ENCODE measurements at regions not wholly inside any gene's neighbourhood (a gene's known extent, or its start where the extent isn't known, plus 50 kb on each side); places are given as distances from the start of the nearest gene placed in this dataset.

- TF ChIP-seq CTCF (IDR thresholded peaks at IDR 0.05; ENCODE audit: low read depth, low read length) = no peak
- TF ChIP-seq EZH2phosphoT487 (IDR thresholded peaks at IDR 0.05; ENCODE audit: low read depth) = no peak
- Histone ChIP-seq H3K4me3 (ENCODE audit: low read length) (no peak overlapping the region), H3K27me3 (ENCODE audit: low read depth, low read length) (no peaks in the 10 kb centered on the region), H3K9ac (ENCODE audit: low read length) (no peak overlapping the region), H3K4me2 (ENCODE audit: low read length) (no peak overlapping the region), H4K20me1 (ENCODE audit: insufficient read depth, low read length) (no peaks in the 10 kb centered on the region), H3K4me1 (ENCODE audit: low read length) (no peaks in the 10 kb centered on the region), H2AFZ (ENCODE audit: low read depth, low read length) (no peak overlapping the region), H3K36me3 (replicated peaks; ENCODE audit: low read depth, low read length) (no peaks in the 10 kb centered on the region), H3K27ac (ENCODE audit: low read length) (no peak overlapping the region), H3K79me2 (ENCODE audit: low read length) (no peaks in the 10 kb centered on the region), H3K9me3 (ENCODE audit: insufficient read depth, low read length) (no peaks in the 10 kb centered on the region)
Measured at GRCh38 chr2:128940378-128940777, 621.7 kb upstream of the HS6ST1 start.

- Histone ChIP-seq H3K9me3 (ENCODE audit: insufficient read depth, low read length) (no peaks in the 10 kb centered on the region), H3K4me2 (ENCODE audit: low read length) (no peak overlapping the region), H2AFZ (ENCODE audit: low read depth, low read length) (no peak overlapping the region), H3K4me3 (ENCODE audit: low read length) (no peak overlapping the region), H3K27ac (ENCODE audit: low read length) (no peak overlapping the region), H3K4me1 (ENCODE audit: low read length) (no peaks in the 10 kb centered on the region), H3K36me3 (replicated peaks; ENCODE audit: low read depth, low read length) (no peaks in the 10 kb centered on the region), H3K27me3 (ENCODE audit: low read depth, low read length) (no peaks in the 10 kb centered on the region), H3K9ac (ENCODE audit: low read length) (no peak overlapping the region), H3K79me2 (ENCODE audit: low read length) (no peaks in the 10 kb centered on the region), H4K20me1 (ENCODE audit: insufficient read depth, low read length) (no peaks in the 10 kb centered on the region)
- no peak for TF ChIP-seq CTCF (IDR thresholded peaks at IDR 0.05; ENCODE audit: low read depth, low read length)
- no peak for TF ChIP-seq EZH2phosphoT487 (IDR thresholded peaks at IDR 0.05; ENCODE audit: low read depth)
Measured at GRCh38 chr2:128941751-128942150, 623.1 kb upstream of the HS6ST1 start.

GRCh38 chr2:128949360-128949759, 630.7 kb upstream of the HS6ST1 start:
- H3K36me3 ChIP-seq (replicated peaks; ENCODE audit: low read depth, low read length) = no peaks in the 10 kb centered on the region

GRCh38 chr2:128950758-128951157, 632.1 kb upstream of the HS6ST1 start:
- H4K20me1 ChIP-seq (ENCODE audit: insufficient read depth, low read length) = no peaks in the 10 kb centered on the region
- H3K27me3 ChIP-seq (ENCODE audit: low read depth, low read length) = no peaks in the 10 kb centered on the region
- no peak overlapping the region for H2AFZ ChIP-seq (ENCODE audit: low read depth, low read length)
- no peak overlapping the region for H3K4me3 ChIP-seq (ENCODE audit: low read length)
- H3K4me1 ChIP-seq (ENCODE audit: low read length) = no peaks in the 10 kb centered on the region
- TF ChIP-seq EZH2phosphoT487 (IDR thresholded peaks at IDR 0.05; ENCODE audit: low read depth) (no peak), CTCF (IDR thresholded peaks at IDR 0.05; ENCODE audit: low read depth, low read length) (no peak)
- no peaks in the 10 kb centered on the region for H3K79me2 ChIP-seq (ENCODE audit: low read length)
- no peaks in the 10 kb centered on the region for H3K9me3 ChIP-seq (ENCODE audit: insufficient read depth, low read length)
- H3K4me2 ChIP-seq (ENCODE audit: low read length) = no peak overlapping the region
- no peaks in the 10 kb centered on the region for H3K36me3 ChIP-seq (replicated peaks; ENCODE audit: low read depth, low read length)
- H3K27ac ChIP-seq (ENCODE audit: low read length) = no peak overlapping the region
- H3K9ac ChIP-seq (ENCODE audit: low read length) = no peak overlapping the region

More at GRCh38 chr2:128949360-128949759, 630.7 kb upstream of the HS6ST1 start:
- TF ChIP-seq EZH2phosphoT487 (IDR thresholded peaks at IDR 0.05; ENCODE audit: low read depth) = no peak
- no peaks in the 10 kb centered on the region for H4K20me1 ChIP-seq (ENCODE audit: insufficient read depth, low read length)
- no peak overlapping the region for H3K9ac ChIP-seq (ENCODE audit: low read length)
- no peak overlapping the region for H3K4me3 ChIP-seq (ENCODE audit: low read length)
- no peaks in the 10 kb centered on the region for H3K79me2 ChIP-seq (ENCODE audit: low read length)
- no peaks in the 10 kb centered on the region for H3K4me1 ChIP-seq (ENCODE audit: low read length)
- H3K27ac ChIP-seq (ENCODE audit: low read length) = no peak overlapping the region
- H3K9me3 ChIP-seq (ENCODE audit: insufficient read depth, low read length) = no peaks in the 10 kb centered on the region
- H2AFZ ChIP-seq (ENCODE audit: low read depth, low read length) = no peak overlapping the region
- no peak overlapping the region for H3K4me2 ChIP-seq (ENCODE audit: low read length)
- no peaks in the 10 kb centered on the region for H3K27me3 ChIP-seq (ENCODE audit: low read depth, low read length)

GRCh38 chr2:128958241-128958640, 639.6 kb upstream of the HS6ST1 start:
- Histone ChIP-seq H3K4me1 (ENCODE audit: low read length) (peaks cover 11% of the 10 kb centered on the region), H3K79me2 (ENCODE audit: low read length) (no peaks in the 10 kb centered on the region), H3K9ac (ENCODE audit: low read length) (no peak overlapping the region), H3K4me2 (ENCODE audit: low read length) (no peak overlapping the region), H4K20me1 (ENCODE audit: insufficient read depth, low read length) (no peaks in the 10 kb centered on the region), H3K4me3 (ENCODE audit: low read length) (no peak overlapping the region), H3K27me3 (ENCODE audit: low read depth, low read length) (no peaks in the 10 kb centered on the region), H3K36me3 (replicated peaks; ENCODE audit: low read depth, low read length) (no peaks in the 10 kb centered on the region), H3K9me3 (ENCODE audit: insufficient read depth, low read length) (peaks cover 7% of the 10 kb centered on the region; the same call in 1 of the 2 replicates), H2AFZ (ENCODE audit: low read depth, low read length) (no peak overlapping the region), H3K27ac (ENCODE audit: low read length) (no peak overlapping the region)
- no peak for TF ChIP-seq CTCF (IDR thresholded peaks at IDR 0.05; ENCODE audit: low read depth, low read length)
- no peak for TF ChIP-seq EZH2phosphoT487 (IDR thresholded peaks at IDR 0.05; ENCODE audit: low read depth)
